GM18858 (cell line): ENCODE measurements at regions not wholly inside any gene's neighbourhood (a gene's known extent, or its start where the extent isn't known, plus 50 kb on each side); places are given as distances from the start of the nearest gene placed in this dataset.
"Not testable (repeated sequence)": the region's sequence is repeated elsewhere in the genome, so short reads cannot be mapped to it uniquely, and the experiment has no call there.

Experiments
- ATAC-seq: cut with Tn5 transposase; IDR thresholded peaks from one replicate; pipeline ENCODE4 v1.9.1; 2021; ENCODE audit not compliant: unreplicated experiment

DNA sequence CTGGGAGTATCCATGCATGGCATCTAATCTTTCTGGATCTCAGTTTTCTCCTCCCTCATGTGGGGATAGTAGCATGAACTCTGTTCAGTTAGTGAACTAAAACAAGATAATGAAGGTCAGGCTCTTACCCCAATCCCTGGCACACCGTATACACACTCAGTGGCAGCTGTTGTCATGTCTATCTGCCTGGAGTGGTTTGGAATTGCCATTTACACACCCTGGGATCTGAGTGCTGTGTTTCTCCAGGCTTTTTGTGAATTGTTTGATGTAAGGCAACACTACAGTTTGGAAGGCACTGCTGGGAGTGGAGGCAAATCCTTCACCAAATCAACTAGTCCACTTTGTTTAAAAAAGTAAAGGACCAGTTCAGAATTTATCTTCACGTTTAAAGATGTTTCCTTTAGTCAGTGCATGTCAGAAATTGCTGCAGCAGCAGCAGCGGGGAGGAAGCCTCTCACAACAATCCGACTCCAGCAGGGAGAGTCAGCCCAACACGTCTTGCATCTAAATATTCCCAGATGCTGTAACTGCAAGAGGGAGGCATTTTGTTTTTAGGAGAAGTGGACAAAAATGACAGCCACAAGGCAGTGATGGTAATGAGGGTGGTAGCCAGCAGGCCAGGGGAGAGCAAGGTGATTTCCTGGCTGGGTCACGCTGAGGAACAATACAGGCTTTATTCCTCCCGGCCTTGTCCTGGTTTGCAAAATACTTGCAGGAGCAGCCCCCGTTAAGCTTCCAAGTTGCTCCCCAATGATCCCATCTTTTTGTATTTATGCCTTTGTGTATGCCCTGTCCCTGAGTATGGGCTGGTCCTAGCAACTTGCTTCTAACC is 128.5 kb upstream of the LRIG1 start:
- no peak for ATAC-seq

DNA sequence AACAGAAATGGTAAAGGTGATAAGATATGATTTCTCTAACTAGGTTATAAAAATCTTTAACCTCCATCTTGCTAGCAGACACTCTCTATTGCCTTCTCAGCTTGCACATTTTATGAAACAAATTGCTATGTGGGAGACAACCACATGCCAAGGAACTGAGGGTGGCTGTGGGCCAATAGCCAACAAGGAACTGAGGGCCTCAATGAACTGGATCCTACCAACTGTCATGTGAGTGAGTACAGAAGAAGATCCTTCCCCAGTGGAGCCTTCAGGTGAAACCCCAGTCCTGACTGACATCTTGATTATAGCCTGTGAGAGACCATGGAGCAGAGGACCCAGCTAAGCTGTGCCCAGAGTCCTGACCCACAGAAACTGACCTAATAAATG is 129.2 kb upstream of the LRIG1 start:
- ATAC-seq: no peak

DNA sequence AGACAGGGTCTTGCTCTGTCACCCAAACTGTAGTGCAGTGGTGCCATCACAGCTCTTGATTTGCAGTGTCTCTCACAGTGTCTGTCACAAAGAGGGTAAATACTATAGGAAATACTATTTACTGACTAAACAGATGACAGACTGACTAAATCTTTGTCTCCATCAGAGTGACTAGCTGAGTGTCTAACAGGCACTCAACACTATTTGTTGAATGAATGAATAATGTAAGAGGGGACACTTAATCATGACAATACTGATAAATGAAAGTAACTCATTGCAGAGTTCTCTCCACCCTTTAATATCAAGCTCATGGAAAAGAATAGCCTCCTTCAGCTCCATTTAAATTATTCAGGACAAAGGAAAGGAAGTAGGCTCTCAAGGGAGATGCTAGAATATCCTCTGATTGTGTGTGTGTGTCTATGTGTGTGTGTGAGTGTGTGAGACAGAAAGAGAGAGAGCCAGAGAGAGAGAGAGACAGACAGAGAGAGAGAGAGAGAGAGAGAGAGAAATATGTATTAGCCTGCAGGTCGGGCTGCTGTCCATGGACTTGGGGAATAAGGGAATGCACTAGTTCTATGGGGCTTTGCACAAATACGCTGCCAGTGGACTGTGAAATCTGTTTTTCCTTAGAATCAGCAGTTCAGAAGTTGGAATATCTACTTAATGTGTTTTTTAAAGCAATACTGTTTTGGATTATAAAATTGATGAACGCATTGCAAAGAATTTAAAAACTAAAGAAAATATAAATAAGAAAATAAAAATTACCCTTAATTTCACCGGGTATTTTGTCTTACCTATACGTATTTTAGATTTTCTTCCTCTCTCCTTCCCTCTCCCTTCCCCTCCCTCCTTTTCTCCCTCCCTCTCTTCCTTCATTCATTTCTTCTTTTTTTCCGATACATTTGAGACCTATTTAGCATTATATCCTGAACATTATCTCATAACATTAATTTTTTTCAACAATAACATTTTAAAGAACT is 132.9 kb upstream of the LRIG1 start:
- ATAC-seq: no peak

DNA sequence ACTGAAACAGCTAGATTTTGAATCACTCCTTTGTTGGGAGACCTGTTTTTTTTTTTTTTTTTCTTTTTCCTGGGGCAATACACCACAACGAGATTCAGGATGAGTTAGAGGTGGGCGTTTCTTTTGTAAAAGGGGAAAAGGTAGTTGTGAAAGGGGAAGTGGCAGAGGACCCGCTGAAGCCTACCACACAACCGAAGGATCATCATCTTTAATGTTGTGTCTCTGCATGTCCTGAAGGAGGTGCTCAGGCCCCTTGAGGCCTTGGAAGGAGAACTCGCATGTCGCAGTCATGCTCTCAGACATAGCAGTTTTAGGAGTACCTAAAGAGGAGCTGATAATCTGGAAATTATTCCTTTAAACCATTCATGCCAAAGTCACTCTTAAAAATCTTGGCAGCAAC is 137.9 kb upstream of the LRIG1 start:
- ATAC-seq: peak; percentile 55

DNA sequence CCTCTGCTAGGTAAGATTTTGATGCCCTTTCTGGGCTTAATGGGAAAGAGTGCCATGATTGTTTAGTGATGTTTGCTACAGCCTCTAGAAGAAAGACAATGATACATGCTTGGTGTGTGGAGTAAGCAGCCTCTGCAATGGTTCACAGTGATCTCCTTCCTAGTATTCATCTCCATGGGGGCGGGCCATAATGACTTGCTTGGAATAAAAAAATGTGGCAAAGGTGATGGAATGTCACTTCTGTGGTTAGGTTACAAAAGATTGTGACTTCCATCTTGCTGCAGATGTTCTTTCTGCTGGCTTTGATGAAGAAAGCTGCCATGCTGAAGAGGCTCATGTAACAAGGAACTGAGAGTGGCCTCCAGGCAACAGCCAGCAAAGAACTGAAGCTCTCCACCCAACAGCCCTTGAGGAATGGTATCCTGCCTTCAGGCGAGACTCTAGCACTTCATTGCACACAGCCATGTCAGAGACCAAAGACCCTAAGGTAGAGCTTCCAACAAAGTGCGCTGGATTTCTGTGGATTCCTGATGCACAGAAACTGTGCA is 139.1 kb upstream of the LRIG1 start:
- no peak for ATAC-seq

DNA sequence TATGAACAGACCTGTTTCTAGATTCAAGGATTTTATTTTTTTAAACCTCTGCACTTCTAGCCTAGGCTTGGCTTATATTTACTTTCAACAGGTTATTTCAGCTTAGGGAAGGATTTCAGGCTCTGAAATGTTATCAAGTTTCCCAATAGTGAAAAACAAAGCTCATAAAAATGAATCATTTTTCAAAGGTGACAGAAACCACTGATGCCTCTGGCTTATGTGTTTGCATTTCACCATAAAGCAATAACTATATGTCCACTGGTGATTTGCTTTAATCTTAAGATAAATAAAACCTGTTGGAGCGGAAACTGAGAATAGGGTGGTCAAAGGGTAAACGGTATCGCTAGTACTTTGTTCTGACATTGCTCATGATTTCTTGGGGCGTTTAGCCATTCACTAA is 141.2 kb upstream of the LRIG1 start:
- ATAC-seq: no peak

DNA sequence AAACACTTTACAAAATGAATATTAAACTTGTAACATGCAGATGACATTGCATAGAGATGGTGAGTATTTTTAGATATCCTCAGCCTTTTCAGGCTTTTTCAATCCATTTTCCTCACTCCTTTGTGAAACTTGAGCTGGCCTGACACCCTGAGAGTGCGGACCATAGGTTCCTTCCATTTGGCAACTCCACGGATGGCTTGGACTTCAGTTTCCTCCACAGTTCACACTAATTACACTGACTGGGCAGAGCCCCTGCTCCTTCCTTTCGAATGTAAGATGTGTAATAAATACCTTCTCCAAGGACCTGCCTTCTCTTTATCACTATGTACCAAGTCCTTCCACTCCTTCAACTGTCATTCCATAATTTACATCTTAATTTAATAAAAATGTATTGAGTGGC is 141.7 kb upstream of the LRIG1 start:
- no peak for ATAC-seq

DNA sequence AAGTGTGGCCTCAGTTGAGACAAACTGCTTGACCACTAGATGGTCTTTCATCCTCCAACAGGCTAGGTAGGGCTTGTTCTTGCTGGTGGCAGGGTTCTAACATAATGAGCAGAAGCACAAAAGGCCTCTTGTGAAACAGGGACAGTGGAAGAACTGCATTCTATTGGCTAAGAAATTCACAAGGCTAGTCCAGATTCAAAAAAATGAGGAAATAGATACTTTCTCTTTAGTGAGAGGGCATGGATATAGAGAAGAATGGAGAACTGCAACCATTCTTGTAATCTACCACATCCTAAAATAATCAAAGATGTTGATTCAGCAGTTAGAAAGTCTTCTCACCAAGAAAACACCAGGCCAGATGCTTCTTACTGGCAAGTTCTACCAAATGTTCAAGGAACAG is 143.7 kb upstream of the LRIG1 start:
- ATAC-seq: no peak

DNA sequence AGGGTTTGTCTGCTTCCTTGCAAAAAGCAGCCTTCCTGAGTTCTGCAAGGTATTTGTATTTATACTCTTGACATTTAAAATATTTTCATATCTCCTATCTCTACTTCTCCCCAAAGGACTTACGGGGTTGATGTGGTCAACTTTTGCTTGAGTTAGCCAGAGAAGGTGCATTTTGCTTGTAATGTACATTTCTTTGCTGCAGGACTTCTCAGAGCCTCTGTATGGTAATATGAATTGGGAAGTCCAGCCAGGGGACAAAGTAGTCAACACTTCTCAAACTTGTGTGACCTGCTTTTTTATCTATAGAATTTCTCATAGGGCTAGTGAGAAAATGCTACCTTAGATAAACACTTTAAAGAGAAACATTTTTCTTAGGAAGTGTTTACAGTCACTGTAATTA is 148.2 kb upstream of the LRIG1 start:
- no peak for ATAC-seq

DNA sequence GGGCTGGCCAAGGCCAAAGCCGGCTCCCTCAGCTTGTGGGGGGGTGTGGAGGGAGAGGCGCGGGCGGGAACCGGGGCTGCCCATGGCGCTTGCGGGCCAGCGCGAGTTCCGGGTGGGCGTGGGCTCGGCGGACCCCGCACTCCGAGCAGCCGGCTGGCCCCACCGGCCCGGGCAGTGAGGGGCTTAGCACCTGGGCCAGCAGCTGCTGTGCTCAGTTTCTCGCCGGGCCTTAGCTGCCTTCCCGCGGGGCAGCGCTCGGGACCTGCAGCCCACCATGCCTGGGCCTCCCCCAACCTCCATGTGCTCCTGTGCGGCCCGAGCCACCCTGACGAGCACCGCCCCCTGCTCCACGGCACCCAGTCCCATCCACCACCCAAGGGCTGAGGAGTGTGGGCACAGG is 150.7 kb upstream of the LRIG1 start:
- not testable (repeated sequence) for ATAC-seq

DNA sequence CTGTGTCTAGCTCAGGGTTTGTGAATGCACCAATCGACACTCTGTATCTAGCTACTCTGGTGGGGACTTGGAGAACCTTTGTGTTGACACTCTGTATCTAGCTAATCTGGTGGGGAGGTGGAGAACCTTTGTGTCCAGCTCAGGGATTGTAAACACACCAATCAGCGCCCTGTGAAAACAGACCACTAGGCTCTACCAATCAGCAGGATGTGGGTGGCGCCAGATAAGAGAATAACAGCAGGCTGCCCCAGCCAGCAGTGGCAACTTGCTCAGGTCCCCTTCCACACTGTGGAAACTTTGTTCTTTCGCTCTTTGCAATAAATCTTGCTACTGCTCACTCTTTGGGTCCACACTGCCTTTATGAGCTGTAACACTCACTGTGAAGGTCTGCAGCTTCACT is 151.3 kb upstream of the LRIG1 start:
- ATAC-seq: not testable (repeated sequence)

DNA sequence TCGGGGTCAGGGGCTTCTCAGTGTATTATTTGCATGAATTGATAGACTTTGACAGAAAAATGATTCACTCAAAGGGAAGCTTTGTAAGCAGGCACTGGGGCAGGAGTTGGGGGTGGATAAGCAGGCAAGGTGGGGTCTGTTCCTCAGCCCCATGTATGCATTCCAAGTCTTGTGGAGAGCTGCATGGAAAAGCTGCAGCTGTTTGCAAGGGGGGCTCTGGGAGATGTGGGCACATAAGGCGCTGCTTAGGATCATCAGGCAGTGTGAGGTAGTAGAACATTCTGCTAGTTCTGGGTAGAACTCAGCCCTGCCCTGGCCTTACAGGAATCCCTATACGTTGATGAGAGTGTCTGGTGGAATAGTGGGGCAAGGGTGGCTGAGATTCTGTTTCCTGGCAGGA is 154.2 kb upstream of the LRIG1 start:
- ATAC-seq: no peak

DNA sequence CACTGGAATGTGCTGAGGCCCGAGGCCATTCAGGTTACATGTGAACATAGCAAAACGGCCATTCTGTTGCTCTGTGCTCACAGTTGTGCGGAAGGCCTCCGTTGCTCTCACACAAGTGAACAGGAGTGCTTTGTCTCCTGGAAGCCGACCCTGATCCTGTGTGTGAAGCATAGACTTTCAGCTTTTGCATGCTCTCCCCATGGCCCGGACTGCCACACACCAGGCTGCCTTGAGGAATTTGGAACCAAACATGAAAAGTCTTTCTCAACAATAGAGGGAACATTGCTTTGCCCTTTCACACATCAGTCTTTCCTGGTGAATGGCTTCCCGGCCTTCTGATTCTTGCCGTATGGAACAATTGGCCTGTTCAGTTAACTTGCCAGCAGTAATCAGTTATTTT is 154.8 kb upstream of the LRIG1 start:
- ATAC-seq: no peak

DNA sequence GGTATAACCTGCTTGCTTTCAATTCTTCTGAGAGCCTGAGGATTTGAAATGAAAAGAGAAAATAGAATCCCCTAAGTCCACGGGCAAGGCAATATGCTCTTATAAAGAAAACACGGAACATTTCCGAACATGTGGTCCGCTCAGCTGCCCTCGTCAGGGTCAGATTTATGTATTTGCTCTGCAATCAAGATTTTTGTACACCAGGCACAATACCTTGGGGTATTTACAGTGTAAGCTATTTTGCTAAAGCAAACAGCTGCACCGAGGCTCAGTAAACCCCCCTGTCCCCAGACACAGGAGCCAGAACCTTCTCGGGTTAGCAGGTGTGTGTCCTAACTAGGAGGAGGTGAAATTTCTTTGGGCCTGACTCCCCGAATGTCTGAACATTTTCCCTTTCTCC is 155.8 kb upstream of the LRIG1 start:
- no peak for ATAC-seq

DNA sequence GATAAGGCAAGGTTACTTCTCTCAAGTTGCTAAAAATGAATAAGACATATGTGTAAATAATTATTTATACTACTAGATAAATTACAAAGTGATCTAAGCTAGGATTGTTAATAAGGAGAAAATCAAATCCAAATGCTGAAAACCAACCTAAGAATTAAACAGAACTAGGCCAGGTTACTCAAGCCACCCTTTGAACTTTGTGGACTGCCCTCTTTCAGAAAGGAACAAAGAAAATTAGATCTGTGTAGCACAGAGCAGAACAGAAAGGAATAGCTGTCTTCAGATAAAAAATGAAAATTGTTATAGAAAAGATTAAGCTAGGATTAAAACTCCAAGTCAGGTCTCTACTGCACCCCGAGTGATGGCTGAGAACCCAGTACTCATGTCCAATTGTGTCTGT is 158.2 kb upstream of the LRIG1 start:
- ATAC-seq: no peak

DNA sequence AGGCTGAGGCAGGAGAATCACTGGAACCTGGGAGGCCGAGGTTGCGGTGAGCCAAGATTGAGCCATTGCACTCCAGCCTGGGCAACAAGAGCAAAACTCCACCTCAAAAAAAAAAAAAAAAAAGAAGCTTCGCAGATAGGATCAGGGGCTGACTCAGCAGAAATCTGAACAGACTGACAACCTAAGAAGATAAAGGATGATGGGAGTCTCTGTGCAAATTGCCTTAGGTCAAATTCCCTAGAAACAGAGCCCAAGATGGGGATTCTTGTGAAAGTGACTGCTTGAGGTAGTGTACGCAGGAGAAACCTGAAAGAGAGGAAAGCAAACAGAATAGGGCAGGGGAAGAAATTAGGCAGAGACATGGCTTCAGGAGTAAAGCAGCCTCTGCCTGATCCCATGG is 160.8 kb upstream of the LRIG1 start:
- ATAC-seq: no peak

DNA sequence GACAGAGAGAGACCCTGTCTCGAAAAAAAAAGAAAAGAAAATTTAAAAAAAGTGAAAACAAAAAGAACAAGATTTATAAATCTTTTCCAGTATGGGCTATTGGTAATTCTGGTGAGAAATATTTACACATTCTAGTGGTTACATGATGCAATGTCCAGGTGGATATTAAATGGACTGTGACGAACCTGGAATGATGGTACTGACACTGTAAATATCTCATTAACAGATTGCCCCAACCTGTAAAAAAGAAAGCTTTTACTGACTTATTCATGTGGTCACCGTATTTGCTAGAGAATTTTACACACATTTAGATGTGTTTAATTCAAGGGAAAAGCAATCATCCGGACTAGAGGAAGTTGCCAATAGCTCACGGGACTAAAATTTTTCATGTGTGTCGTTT is 162.1 kb upstream of the LRIG1 start:
- no peak for ATAC-seq

DNA sequence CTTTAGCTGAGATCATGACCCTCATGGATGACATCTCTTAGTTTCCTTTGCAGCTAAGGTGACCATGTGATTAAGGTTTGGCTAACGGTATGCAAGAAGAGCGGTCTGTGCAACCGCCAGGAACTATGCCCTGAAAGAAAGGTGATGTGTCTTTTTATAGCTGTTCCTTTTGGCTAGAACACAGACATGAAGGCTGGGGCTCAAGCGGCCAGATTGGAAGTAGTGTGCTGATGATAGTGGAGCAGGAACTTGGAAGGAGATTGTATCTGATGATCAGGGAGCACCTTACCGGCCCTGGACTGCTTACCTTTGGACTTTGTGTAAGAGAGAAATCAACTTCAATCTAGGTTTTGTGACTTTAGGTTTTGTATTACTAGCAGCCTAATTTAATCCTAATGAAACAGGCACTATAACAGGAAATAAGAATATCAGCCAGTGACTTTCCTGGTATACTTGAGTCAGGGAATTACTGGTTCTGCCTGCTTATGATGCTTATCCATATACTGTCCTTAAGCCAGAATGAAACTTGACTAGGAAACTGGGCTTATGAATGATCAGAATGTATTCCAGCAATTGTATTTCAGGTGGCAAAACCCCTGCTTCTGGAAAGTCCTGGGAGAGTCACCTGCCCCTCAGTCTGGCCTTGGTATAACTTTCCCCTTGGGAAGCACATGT is 164.3 kb upstream of the LRIG1 start:
- no peak for ATAC-seq

DNA sequence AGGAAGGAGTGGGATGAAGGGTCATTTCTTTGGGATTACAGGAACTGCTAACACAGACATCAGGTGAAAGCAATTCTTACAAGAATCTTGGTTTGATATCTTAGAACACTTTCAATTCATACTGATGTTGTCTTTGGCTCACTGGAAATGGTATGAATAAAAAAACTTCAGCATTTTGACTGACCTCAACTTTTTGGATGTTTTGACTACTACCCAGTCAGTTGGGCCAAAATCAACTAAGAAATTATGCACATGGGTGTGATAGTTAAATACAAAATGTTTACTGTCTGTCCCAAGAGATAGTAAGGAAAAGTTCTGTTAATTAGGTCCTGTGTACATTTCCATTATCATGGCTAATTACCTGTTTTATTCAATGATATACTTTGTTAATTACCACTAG is 165.5 kb upstream of the LRIG1 start:
- ATAC-seq: no peak

DNA sequence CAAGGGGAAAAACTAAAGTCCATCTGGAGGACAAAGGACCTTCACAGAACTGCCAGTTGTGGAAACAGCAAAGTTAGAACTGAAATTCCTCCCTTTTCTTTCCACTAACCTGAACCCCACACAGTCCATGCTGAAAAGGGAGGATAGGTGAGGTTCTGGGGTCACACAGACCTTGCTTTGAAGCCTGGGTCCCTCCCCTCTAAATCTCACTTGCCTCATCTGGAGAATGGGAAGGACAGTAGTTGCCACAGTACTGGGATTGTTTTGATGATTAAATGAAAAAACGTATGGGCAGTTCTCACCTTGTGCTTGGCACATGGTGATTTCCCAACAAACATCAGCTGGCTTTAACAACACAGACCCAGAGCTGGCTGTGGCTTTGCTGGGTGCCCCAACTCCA is 166.4 kb upstream of the LRIG1 start:
- no peak for ATAC-seq

DNA sequence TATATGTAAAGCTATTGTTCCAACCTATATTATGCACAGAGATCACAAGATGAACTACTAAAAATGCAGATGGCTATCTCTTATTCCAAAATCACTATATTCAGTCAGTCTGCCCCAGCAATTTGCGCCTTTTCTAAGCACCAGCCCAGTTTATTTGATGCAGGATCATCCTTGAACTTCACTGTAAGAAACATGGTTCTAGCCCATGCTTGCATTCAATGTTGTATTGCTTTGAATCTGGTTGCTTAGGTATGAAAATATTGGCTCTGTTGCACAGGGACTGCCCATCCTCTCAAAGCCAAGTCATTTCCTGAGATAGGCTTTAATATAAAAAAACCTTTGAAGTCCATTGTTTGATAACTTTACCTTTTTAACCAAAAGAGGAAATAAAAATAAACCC is 170.5 kb upstream of the LRIG1 start:
- ATAC-seq: no peak
